RWPE2 (cell line): ENCODE measurements at regions not wholly inside any gene's neighbourhood (a gene's known extent, or its start where the extent isn't known, plus 50 kb on each side); places are given as distances from the start of the nearest gene placed in this dataset.

Experiments
- ATAC-seq: fragments of 200-7000 bp; cut with Tn5 transposase; 3 replicates; pipeline ENCODE4 v1.9.1; 2021; ENCODE audit warnings: low read depth
- DNase-seq: peaks from one replicate; pipeline ENCODE4 v3.0.0-alpha.2; 2020; ENCODE audit warnings: low spot score
- H3K27ac ChIP-seq: fragments of 450-650 bp; 2 replicates; pipeline ENCODE4 v1.5.1; 2017; ENCODE audit warnings: mild to moderate bottlenecking; ENCODE audit not compliant: poor library complexity, severe bottlenecking
- H3K27me3 ChIP-seq: fragments of 250-450 bp; sonication (Bioruptor Pico); 2 replicates; pipeline ENCODE4 v1.5.1; 2021; ENCODE audit warnings: mild to moderate bottlenecking, moderate library complexity; ENCODE audit not compliant: insufficient read depth, poor library complexity, severe bottlenecking
- H3K36me3 ChIP-seq: fragments of 250-450 bp; sonication (Bioruptor Pico); 2 replicates; pipeline ENCODE4 v1.5.1; 2020; ENCODE audit warnings: low read depth, mild to moderate bottlenecking, moderate library complexity
- H3K4me1 ChIP-seq: fragments of 250-450 bp; sonication (Bioruptor Pico); 2 replicates; pipeline ENCODE4 v1.5.1; 2021; ENCODE audit warnings: mild to moderate bottlenecking, moderate library complexity; ENCODE audit not compliant: insufficient read depth, poor library complexity, severe bottlenecking
- H3K4me3 ChIP-seq: fragments of 250-450 bp; sonication (Bioruptor Pico); 2 replicates; pipeline ENCODE4 v1.5.1; 2021; ENCODE audit warnings: mild to moderate bottlenecking, moderate library complexity; ENCODE audit not compliant: severe bottlenecking
- H3K9me3 ChIP-seq: fragments of 250-450 bp; sonication (Bioruptor Pico); 2 replicates; pipeline ENCODE4 v1.5.1; 2021; ENCODE audit warnings: mild to moderate bottlenecking, moderate library complexity; ENCODE audit not compliant: severe bottlenecking
- CTCF ChIP-seq: fragments of 450-650 bp; IDR thresholded peaks from one replicate; pipeline ENCODE4 v1.5.1; 2017; ENCODE audit warnings: mild to moderate bottlenecking, moderate library complexity; ENCODE audit not compliant: poor library complexity, severe bottlenecking

GRCh38 chr9:99300603-99301002, 78.5 kb downstream of the SEC61B start:
- no peak overlapping the region for H3K27ac ChIP-seq
- no peak overlapping the region for H3K4me3 ChIP-seq
- no peaks in the 10 kb centered on the region for H3K4me1 ChIP-seq
- H3K9me3 ChIP-seq: no peaks in the 10 kb centered on the region
- no peaks in the 10 kb centered on the region for H3K27me3 ChIP-seq
- no peak for DNase-seq
- no peak for ATAC-seq
- no peaks in the 10 kb centered on the region for H3K36me3 ChIP-seq
- no peak for TF ChIP-seq CTCF

- DNase-seq (no peak), ATAC-seq (no peak)
- no peaks in the 10 kb centered on the region for H3K9me3 ChIP-seq
- H3K4me3 ChIP-seq: no peak overlapping the region
- TF ChIP-seq CTCF: no peak
- no peaks in the 10 kb centered on the region for H3K36me3 ChIP-seq
- H3K4me1 ChIP-seq: no peaks in the 10 kb centered on the region
- H3K27ac ChIP-seq: no peak overlapping the region
- no peaks in the 10 kb centered on the region for H3K27me3 ChIP-seq
Observed at GRCh38 chr9:99303177-99303576, 81.1 kb downstream of the SEC61B start.

GRCh38 chr9:99305124-99305523, 83.0 kb downstream of the SEC61B start:
- Histone ChIP-seq H3K27me3 (no peaks in the 10 kb centered on the region), H3K4me3 (no peak overlapping the region), H3K27ac (no peak overlapping the region), H3K9me3 (no peaks in the 10 kb centered on the region), H3K4me1 (no peaks in the 10 kb centered on the region), H3K36me3 (no peaks in the 10 kb centered on the region)
- no peak for DNase-seq
- no peak for TF ChIP-seq CTCF
- no peak for ATAC-seq

- no peak for TF ChIP-seq CTCF
- no peak overlapping the region for H3K4me3 ChIP-seq
- no peaks in the 10 kb centered on the region for H3K4me1 ChIP-seq
- no peaks in the 10 kb centered on the region for H3K36me3 ChIP-seq
- ATAC-seq (no peak), DNase-seq (no peak)
- H3K9me3 ChIP-seq: no peaks in the 10 kb centered on the region
- H3K27me3 ChIP-seq: no peaks in the 10 kb centered on the region
- H3K27ac ChIP-seq: no peak overlapping the region
Observed at GRCh38 chr9:99305820-99306811, 84.0 kb downstream of the SEC61B start.

- Histone ChIP-seq H3K27me3 (no peaks in the 10 kb centered on the region), H3K4me1 (no peaks in the 10 kb centered on the region), H3K9me3 (no peaks in the 10 kb centered on the region), H3K4me3 (no peak overlapping the region), H3K36me3 (no peaks in the 10 kb centered on the region), H3K27ac (no peak overlapping the region)
- ATAC-seq: no peak
- no peak for TF ChIP-seq CTCF
- no peak for DNase-seq
Observed at GRCh38 chr9:99307851-99308250, 85.8 kb downstream of the SEC61B start.
